HCT116 (cell line): ENCODE measurements at regions not wholly inside any gene's neighbourhood (a gene's known extent, or its start where the extent isn't known, plus 50 kb on each side); places are given as distances from the start of the nearest gene placed in this dataset.
"Not testable (repeated sequence)": the region's sequence is repeated elsewhere in the genome, so short reads cannot be mapped to it uniquely, and the experiment has no call there.

ENCODE experiments used
- ATAC-seq: fragments of 200-7000 bp; cut with Tn5 transposase; 2 replicates; pipeline ENCODE4 v1.9.1; 2020; ENCODE audit warnings: mild to moderate bottlenecking, moderate library complexity
- BruUV-seq: library from RNA; stranded (reverse); fragments of 400-500 nt; replicated peaks from 2 replicates; lab custom pipeline; 2021; lab: Mats Ljungman, UMichigan
- CTCF ChIA-PET: fragments of 300-600 bp; sonication (Branson Sonifier 250); formaldehyde crosslinking; loops from one replicate; lab custom pipeline; 2021; ENCODE audit warnings: antibody characterized with exemption; lab: Charles Lee
- POLR2A ChIA-PET: fragments of 300-600, 350-600 bp; sonication (Branson Sonifier 250); formaldehyde crosslinking; loops from one replicate; lab custom pipeline; 2021; ENCODE audit warnings: antibody characterized with exemption; lab: Charles Lee
- RAD21 ChIA-PET, 2 experiments: fragments of 300-600 bp; sonication (Branson Sonifier 250); formaldehyde crosslinking; loops; one replicate each; lab custom pipeline; 2023; ENCODE audit warnings: low total read pairs in 2 of 2; ENCODE audit not compliant: uncharacterized antibody in 2 of 2, unreplicated experiment in 2 of 2, low non-redundant PET in 1 of 2; lab: Charles Lee
- DNase-seq: peaks from one replicate; pipeline ENCODE4 v3.0.0-alpha.2; 2010; ENCODE audit warnings: low read depth, low spot score
- H2AFZ ChIP-seq: fragments of 200-600 bp; shearing (Covaris generic), sonication (generic); 2 replicates; pipeline ENCODE4 v1.6.1; 2017; ENCODE audit warnings: low read depth, mixed run types, mixed read lengths, antibody characterized with exemption, low read length; ENCODE audit not compliant: poor library complexity, severe bottlenecking
- H3K27ac ChIP-seq: 2 replicates; pipeline ENCODE4 v1.5.1; 2012; ENCODE audit warnings: low read depth, low read length
- H3K27me3 ChIP-seq: fragments of 200-600 bp; sonication (generic); 2 replicates; pipeline ENCODE4 v1.6.1; 2016; ENCODE audit warnings: mixed run types, low read length, mixed read lengths; ENCODE audit not compliant: insufficient read depth
- H3K36me3 ChIP-seq, 2 experiments: fragments of 200-500 bp in 1 of 2; fragments of 200-600 bp in 1 of 2; sonication (Bioruptor generic) in 1 of 2; sonication (generic) in 1 of 2; 2 replicates each; pipeline versions ENCODE4 v1.5.1 to v1.6.1; 2014 to 2016; ENCODE audit warnings: low read length in 2 of 2, inconsistent platforms in 1 of 2, mixed read lengths in 1 of 2, mixed run types in 1 of 2; ENCODE audit not compliant: insufficient read depth in 2 of 2, control insufficient read depth in 1 of 2
- H3K4me1 ChIP-seq, 2 experiments: fragments of 200-600 bp in 1 of 2; sonication (generic) in 1 of 2; 2 replicates each; pipeline versions ENCODE4 v1.5.1 to v1.6.1; 2012 to 2017; ENCODE audit warnings: low read length in 2 of 2, inconsistent platforms in 1 of 2, mild to moderate bottlenecking in 1 of 2, mixed read lengths in 1 of 2, mixed run types in 1 of 2, moderate library complexity in 1 of 2; ENCODE audit not compliant: insufficient read depth in 2 of 2, control insufficient read depth in 1 of 2
- H3K4me2 ChIP-seq: fragments of 200-600 bp; sonication (generic); 2 replicates; pipeline ENCODE4 v1.6.1; 2017; ENCODE audit warnings: mixed run types, low read length, mixed read lengths
- H3K4me3 ChIP-seq, 2 experiments: fragments of 200-600 bp in 1 of 2; sonication (generic) in 1 of 2; replicated peaks in 1 of 2; 2 replicates each; pipeline ENCODE4 v1.5.1; 2011 to 2016; ENCODE audit warnings: low read length in 2 of 2, control low read depth in 1 of 2, low read depth in 1 of 2, mild to moderate bottlenecking in 1 of 2, mixed read lengths in 1 of 2, mixed run types in 1 of 2
- H3K79me2 ChIP-seq: fragments of 200-600 bp; sonication (generic); 2 replicates; pipeline ENCODE4 v1.6.1; 2017; ENCODE audit warnings: mild to moderate bottlenecking, mixed run types, low read length, moderate library complexity, mixed read lengths; ENCODE audit not compliant: insufficient read depth
- H3K9ac ChIP-seq: fragments of 200-600 bp; sonication (generic); 2 replicates; pipeline ENCODE4 v1.6.1; 2016; ENCODE audit warnings: low read length, mixed read lengths
- H3K9me2 ChIP-seq: fragments of 200-600 bp; sonication (generic), shearing (Covaris generic); 2 replicates; pipeline ENCODE4 v1.6.1; 2017; ENCODE audit warnings: mixed run types, mild to moderate bottlenecking, moderate library complexity; ENCODE audit not compliant: insufficient read depth
- H3K9me3 ChIP-seq, 2 experiments: fragments of 200-500 bp in 1 of 2; fragments of 200-600 bp in 1 of 2; sonication (Bioruptor generic) in 1 of 2; sonication (generic) in 1 of 2; 2 replicates each; pipeline ENCODE4 v1.6.1; 2014 to 2017; ENCODE audit warnings: low read length in 2 of 2, mixed read lengths in 2 of 2, inconsistent platforms in 1 of 2, low read depth in 1 of 2, mild to moderate bottlenecking in 1 of 2, mixed run types in 1 of 2, moderate library complexity in 1 of 2; ENCODE audit not compliant: control insufficient read depth in 1 of 2, insufficient read depth in 1 of 2
- H4K20me1 ChIP-seq: fragments of 200-600 bp; sonication (generic), shearing (Covaris generic); 2 replicates; pipeline ENCODE4 v1.6.1; 2017; ENCODE audit warnings: mixed run types, mild to moderate bottlenecking, moderate library complexity; ENCODE audit not compliant: insufficient read depth
- ATF3 ChIP-seq: IDR thresholded peaks from 2 replicates; pipeline ENCODE4 v1.6.1; 2012
- CBX3 ChIP-seq: IDR thresholded peaks from 2 replicates; pipeline ENCODE4 v1.6.1; 2012; ENCODE audit warnings: low read depth
- ELF1 ChIP-seq: IDR thresholded peaks from 2 replicates; pipeline ENCODE4 v1.6.1; 2012; ENCODE audit warnings: low read depth, borderline replicate concordance
- EZH2 ChIP-seq: fragments of 200-600 bp; sonication (generic); IDR thresholded peaks from 2 replicates; pipeline ENCODE4 v1.6.1; 2017; ENCODE audit warnings: antibody characterized with exemption, mixed run types
- JUND ChIP-seq: IDR thresholded peaks from 2 replicates; pipeline ENCODE4 v1.6.1; 2012
- POLR2A ChIP-seq: IDR thresholded peaks from 2 replicates; pipeline ENCODE4 v1.7.0; 2011; ENCODE audit warnings: borderline replicate concordance; ENCODE audit not compliant: insufficient read depth, insufficient read length; ENCODE audit errors: extremely low read depth
- POLR2AphosphoS5 ChIP-seq: IDR thresholded peaks from 2 replicates; pipeline ENCODE4 v1.6.1; 2011; ENCODE audit warnings: mild to moderate bottlenecking, low read depth, low read length, moderate library complexity
- REST ChIP-seq: IDR thresholded peaks from 2 replicates; pipeline ENCODE4 v1.6.1; 2012; ENCODE audit warnings: low read depth
- TCF7L2 ChIP-seq: IDR thresholded peaks from 2 replicates; pipeline ENCODE4 v1.7.0; 2011; ENCODE audit warnings: borderline replicate concordance, inconsistent platforms; ENCODE audit not compliant: insufficient read depth, insufficient read length; ENCODE audit errors: extremely low read depth
- ZBTB33 ChIP-seq: IDR thresholded peaks from 2 replicates; pipeline ENCODE4 v1.6.1; 2011; ENCODE audit warnings: mild to moderate bottlenecking, low read length, moderate library complexity; ENCODE audit not compliant: insufficient replicate concordance; ENCODE audit errors: extremely low read depth
- ZNF274 ChIP-seq: fragments of 200-500 bp; sonication (Bioruptor generic); IDR thresholded peaks from 2 replicates; pipeline ENCODE4 v1.6.1; 2014; ENCODE audit warnings: mild to moderate bottlenecking, low read depth, low read length, inconsistent platforms
- intact Hi-C: fragments of 100-400 bp; cut with micrococcal nuclease; formaldehyde crosslinking; loops from 2 replicates; pipeline ENCODE4 v1.10.0; 2022

- Histone ChIP-seq H3K27ac (no peak overlapping the region), H3K4me2 (no peak overlapping the region), H3K36me3 (no peaks in the 10 kb centered on the region), H3K9me2 (no peaks in the 10 kb centered on the region), H4K20me1 (no peaks in the 10 kb centered on the region), H3K4me3 (no peak overlapping the region), H3K27me3 (no peaks in the 10 kb centered on the region), H3K9ac (no peak overlapping the region)
- ChIA-PET CTCF (no interaction called here), POLR2A (no interaction called here)
- intact Hi-C loops = no loop called here
- BruUV-seq = no TSS peak
- ATAC-seq (no peak), DNase-seq (no peak)
- TF ChIP-seq POLR2AphosphoS5 (no peak), ATF3 (no peak), CBX3 (no peak), ELF1 (no peak), EZH2 (no peak), TCF7L2 (no peak), ZBTB33 (no peak), POLR2A (no peak), REST (no peak), JUND (no peak), ZNF274 (no peak)
- TF ChIP-seq, all 23 proteins: peak for 0
- Histone ChIP-seq H3K4me1 (no peaks in the 10 kb centered on the region), H2AFZ (no peak overlapping the region), H3K9me3 (no peaks in the 10 kb centered on the region; a peak in 2 of 4 replicates), H3K79me2 (no peaks in the 10 kb centered on the region)
- RAD21 ChIA-PET = no interaction called here
These were observed 317.3 kb upstream of the PRR16 start for GRCh38 chr5:120146787-120147186.

- H2AFZ ChIP-seq, CTCF ChIA-PET, POLR2A ChIA-PET, H3K27me3 ChIP-seq, BruUV-seq, H3K4me3 ChIP-seq, RAD21 ChIA-PET, H3K9me2 ChIP-seq, H4K20me1 ChIP-seq, H3K9me3 ChIP-seq, H3K27ac ChIP-seq, intact Hi-C loops, ATAC-seq, H3K79me2 ChIP-seq, H3K4me2 ChIP-seq, DNase-seq, H3K9ac ChIP-seq, H3K36me3 ChIP-seq, H3K4me1 ChIP-seq: not testable (repeated sequence)
These were observed 316.2 kb upstream of the PRR16 start for GRCh38 chr5:120147911-120148310.
